A673 (cell line): ENCODE measurements at regions not wholly inside any gene's neighbourhood (a gene's known extent, or its start where the extent isn't known, plus 50 kb on each side); places are given as distances from the start of the nearest gene placed in this dataset.
"Not testable (repeated sequence)": the region's sequence is repeated elsewhere in the genome, so short reads cannot be mapped to it uniquely, and the experiment has no call there.

ENCODE experiments used
- BruUV-seq: library from RNA; stranded (reverse); fragments of 400-500 nt; replicated peaks from 2 replicates; lab custom pipeline; 2021; lab: Mats Ljungman, UMichigan
- CTCF ChIA-PET: fragments of 300-600 bp; sonication (Branson Sonifier 250); formaldehyde crosslinking; loops from one replicate; lab custom pipeline; 2022; ENCODE audit warnings: antibody characterized with exemption; lab: Charles Lee
- POLR2A ChIA-PET: fragments of 300-600 bp; sonication (Branson Sonifier 250); formaldehyde crosslinking; loops from one replicate; lab custom pipeline; 2022; ENCODE audit warnings: antibody characterized with exemption; ENCODE audit not compliant: low non-redundant PET; lab: Charles Lee
- DNase-seq: peaks from one replicate; pipeline ENCODE4 v3.0.0-alpha.2; 2015; ENCODE audit warnings: low spot score
- H3K27ac ChIP-seq: fragments of 200-600 bp; sonication (generic); 2 replicates; pipeline ENCODE4 v1.5.1; 2016; ENCODE audit warnings: mixed run types, low read depth, mild to moderate bottlenecking, mixed read lengths, antibody characterized with exemption, low read length; ENCODE audit not compliant: poor library complexity, severe bottlenecking
- H3K27me3 ChIP-seq: fragments of 200-600 bp; sonication (generic); replicated peaks from 2 replicates; pipeline ENCODE4 v1.6.1; 2017; ENCODE audit warnings: mixed run types, low read depth, mild to moderate bottlenecking, mixed read lengths, antibody characterized with exemption, low read length; ENCODE audit not compliant: insufficient read depth, poor library complexity
- H3K36me3 ChIP-seq: fragments of 200-600 bp; sonication (generic); 2 replicates; pipeline ENCODE4 v1.6.1; 2016; ENCODE audit warnings: mixed run types, mild to moderate bottlenecking, mixed read lengths, antibody characterized with exemption, low read length; ENCODE audit not compliant: insufficient read depth, poor library complexity, severe bottlenecking
- H3K4me1 ChIP-seq: fragments of 200-600 bp; sonication (generic); 2 replicates; pipeline ENCODE4 v1.6.1; 2017; ENCODE audit warnings: mixed run types, mild to moderate bottlenecking, mixed read lengths, antibody characterized with exemption, low read length; ENCODE audit not compliant: insufficient read depth, poor library complexity, severe bottlenecking
- H3K4me3 ChIP-seq: fragments of 200-600 bp; sonication (generic); 2 replicates; pipeline ENCODE4 v1.5.1; 2016; ENCODE audit warnings: low read depth, mixed run types, mild to moderate bottlenecking, mixed read lengths, low read length; ENCODE audit not compliant: poor library complexity, severe bottlenecking
- H3K9me3 ChIP-seq: fragments of 200-600 bp; sonication (generic); 2 replicates; pipeline ENCODE4 v1.6.1; 2016; ENCODE audit warnings: mixed run types, low read depth, mild to moderate bottlenecking, mixed read lengths, antibody characterized with exemption, low read length; ENCODE audit not compliant: poor library complexity, severe bottlenecking
- EZH2 ChIP-seq: fragments of 200-600 bp; sonication (generic); IDR thresholded peaks from 2 replicates; pipeline ENCODE4 v1.6.1; 2017; ENCODE audit warnings: borderline replicate concordance, low read depth, mild to moderate bottlenecking, mixed read lengths, antibody characterized with exemption, low read length; ENCODE audit not compliant: poor library complexity, severe bottlenecking
- intact Hi-C: fragments of 100-400 bp; cut with micrococcal nuclease; formaldehyde crosslinking; loops from one replicate; pipeline ENCODE4 v1.10.0; 2022; ENCODE audit not compliant: unreplicated experiment
- TF ChIP-seq, protein P1 (sequence below): fragments of 300-800, 200-600 bp; sonication (generic); conservative IDR thresholded peaks from 2 replicates; pipeline ENCODE4 v1.5.1; 2017; ENCODE audit warnings: low read depth, mild to moderate bottlenecking, antibody characterized with exemption, low read length, moderate library complexity, mixed read lengths

DNA sequence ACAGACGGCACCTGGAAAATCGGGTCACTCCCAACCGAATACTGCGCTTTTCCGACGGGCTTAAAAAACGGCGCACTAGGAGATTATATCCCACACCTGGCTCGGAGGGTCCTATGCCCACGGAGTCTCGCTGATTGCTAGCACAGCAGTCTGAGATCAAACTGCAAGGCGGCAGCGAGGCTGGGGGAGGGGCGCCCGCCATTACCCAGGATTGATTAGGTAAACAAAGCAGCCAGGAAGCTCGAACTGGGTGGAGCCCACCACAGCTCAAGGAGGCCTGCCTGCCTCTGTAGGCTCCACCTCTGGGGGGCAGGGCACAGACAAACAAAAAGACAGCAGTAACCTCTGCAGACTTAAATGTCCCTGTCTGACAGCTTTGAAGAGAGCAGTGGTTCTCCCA, 64.5 kb downstream of the SLC30A10 start:
- H3K36me3 ChIP-seq, H3K4me1 ChIP-seq, BruUV-seq, DNase-seq, CTCF ChIA-PET, H3K27ac ChIP-seq, POLR2A ChIA-PET, H3K27me3 ChIP-seq, H3K4me3 ChIP-seq, H3K9me3 ChIP-seq, intact Hi-C loops: not testable (repeated sequence)

DNA sequence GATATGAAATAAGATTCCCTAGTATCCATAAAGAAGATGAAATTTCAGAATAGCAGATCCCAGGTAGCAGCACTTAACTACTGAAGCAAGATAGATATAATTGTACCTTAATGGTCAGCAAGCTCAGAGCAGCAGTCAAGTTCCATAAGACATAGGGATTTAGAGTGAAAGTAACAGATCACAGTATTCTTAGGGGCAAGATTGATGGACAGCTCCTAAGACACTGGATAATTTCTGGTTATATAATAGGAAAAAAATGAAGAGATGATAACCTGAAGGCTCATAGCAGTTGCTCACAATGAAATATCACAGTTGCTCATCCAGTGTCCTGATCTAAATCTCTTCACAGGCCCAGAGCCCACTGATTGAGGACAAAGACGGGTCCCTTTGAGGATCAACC, 66.0 kb downstream of the SLC30A10 start:
- Histone ChIP-seq H3K36me3 (no peaks in the 10 kb centered on the region), H3K4me3 (no peak overlapping the region), H3K27ac (no peak overlapping the region), H3K27me3 (no peaks in the 10 kb centered on the region), H3K4me1 (no peaks in the 10 kb centered on the region), H3K9me3 (no peaks in the 10 kb centered on the region)
- intact Hi-C loops: no loop called here
- no TSS peak for BruUV-seq
- ChIA-PET CTCF (no interaction called here), POLR2A (no interaction called here)
- no peak for DNase-seq
- TF ChIP-seq, protein P1, sequence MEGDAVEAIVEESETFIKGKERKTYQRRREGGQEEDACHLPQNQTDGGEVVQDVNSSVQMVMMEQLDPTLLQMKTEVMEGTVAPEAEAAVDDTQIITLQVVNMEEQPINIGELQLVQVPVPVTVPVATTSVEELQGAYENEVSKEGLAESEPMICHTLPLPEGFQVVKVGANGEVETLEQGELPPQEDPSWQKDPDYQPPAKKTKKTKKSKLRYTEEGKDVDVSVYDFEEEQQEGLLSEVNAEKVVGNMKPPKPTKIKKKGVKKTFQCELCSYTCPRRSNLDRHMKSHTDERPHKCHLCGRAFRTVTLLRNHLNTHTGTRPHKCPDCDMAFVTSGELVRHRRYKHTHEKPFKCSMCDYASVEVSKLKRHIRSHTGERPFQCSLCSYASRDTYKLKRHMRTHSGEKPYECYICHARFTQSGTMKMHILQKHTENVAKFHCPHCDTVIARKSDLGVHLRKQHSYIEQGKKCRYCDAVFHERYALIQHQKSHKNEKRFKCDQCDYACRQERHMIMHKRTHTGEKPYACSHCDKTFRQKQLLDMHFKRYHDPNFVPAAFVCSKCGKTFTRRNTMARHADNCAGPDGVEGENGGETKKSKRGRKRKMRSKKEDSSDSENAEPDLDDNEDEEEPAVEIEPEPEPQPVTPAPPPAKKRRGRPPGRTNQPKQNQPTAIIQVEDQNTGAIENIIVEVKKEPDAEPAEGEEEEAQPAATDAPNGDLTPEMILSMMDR: no peak

DNA sequence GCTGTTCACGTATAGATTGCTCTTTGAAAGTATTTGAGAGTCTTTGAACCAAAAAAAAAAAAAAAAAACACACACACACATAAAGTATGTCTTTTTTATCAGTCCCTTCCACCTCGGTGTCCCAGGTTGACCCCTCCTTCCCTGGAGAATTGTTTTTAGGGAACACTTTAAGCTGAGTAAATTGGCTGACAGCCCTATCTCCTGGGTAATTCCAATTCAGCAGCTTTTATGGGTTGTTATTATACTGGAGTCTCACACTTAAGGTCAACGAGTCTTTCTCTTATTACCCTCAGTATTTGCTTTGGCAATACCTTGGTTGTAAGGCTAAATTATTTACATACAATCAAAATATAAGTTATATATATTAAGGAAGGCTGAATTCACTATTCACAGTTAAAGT, 69.4 kb downstream of the SLC30A10 start:
- Histone ChIP-seq H3K36me3 (no peaks in the 10 kb centered on the region), H3K4me3 (no peak overlapping the region), H3K9me3 (no peaks in the 10 kb centered on the region), H3K27me3 (no peaks in the 10 kb centered on the region), H3K27ac (no peak overlapping the region), H3K4me1 (no peaks in the 10 kb centered on the region)
- TF ChIP-seq, protein P1: no peak
- no peak for TF ChIP-seq EZH2
- ChIA-PET POLR2A (no interaction called here), CTCF (no interaction called here)
- no peak for DNase-seq
- intact Hi-C loops: no loop called here
- BruUV-seq: no TSS peak

DNA sequence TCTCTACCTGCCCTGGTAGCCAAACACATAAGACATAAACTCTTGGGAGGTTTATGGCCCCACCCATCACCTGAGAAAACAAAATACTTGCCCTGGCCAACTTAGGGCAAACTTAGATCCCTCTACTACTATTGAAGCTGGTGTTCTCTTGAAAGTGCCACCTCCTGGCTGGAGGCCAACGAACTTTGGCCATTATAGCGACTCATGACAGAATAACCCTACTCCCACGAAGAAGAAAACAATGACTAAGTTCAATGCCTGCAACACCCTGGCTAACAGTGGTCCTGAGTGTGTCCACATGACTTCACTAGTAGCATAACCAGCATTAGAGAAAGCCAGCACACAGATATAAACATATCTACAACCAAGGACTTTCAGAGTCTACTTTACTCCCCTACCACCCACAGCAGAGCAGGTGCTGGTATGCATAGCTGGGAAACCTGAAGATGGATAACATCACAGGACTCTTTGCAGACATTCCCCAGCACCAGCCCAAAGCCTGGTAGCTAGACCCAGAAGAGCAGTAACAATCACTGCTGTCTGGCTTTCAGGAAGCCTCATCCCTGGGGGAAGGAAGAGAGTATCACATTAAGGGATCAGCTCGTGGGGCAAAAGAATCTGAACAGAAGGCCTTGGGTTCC, 81.0 kb downstream of the SLC30A10 start:
- H3K4me3 ChIP-seq: no peak overlapping the region
- H3K27ac ChIP-seq: no peak overlapping the region
- CTCF ChIA-PET: no interaction called here
- H3K27me3 ChIP-seq: peaks cover 10% of the 10 kb centered on the region
- no peaks in the 10 kb centered on the region for H3K9me3 ChIP-seq
- POLR2A ChIA-PET: no interaction called here
- intact Hi-C loops: no loop called here
- no peak for DNase-seq
- BruUV-seq: no TSS peak
- H3K4me1 ChIP-seq: no peaks in the 10 kb centered on the region
- TF ChIP-seq, protein P1: no peak
- TF ChIP-seq EZH2: no peak
- no peaks in the 10 kb centered on the region for H3K36me3 ChIP-seq

DNA sequence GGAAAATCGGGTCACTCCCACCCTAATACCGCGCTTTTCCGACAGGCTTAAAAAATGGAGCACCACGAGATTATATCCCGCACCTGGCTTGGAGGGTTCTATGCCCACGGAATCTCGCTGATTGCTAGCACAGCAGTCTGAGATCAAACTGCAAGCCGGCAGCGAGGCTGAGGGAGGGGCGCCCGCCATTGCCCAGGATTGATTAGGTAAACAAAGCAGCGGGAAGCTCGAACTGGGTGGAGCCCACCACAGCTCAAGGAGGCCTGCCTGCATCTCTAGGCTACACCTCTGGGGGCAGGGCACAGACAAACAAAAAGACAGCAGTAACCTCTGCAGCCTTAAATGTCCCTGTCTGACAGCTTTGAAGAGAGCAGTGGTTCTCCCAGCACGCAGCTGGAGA, 88.8 kb downstream of the SLC30A10 start:
- H3K9me3 ChIP-seq, H3K36me3 ChIP-seq, DNase-seq, BruUV-seq, H3K27ac ChIP-seq, H3K4me3 ChIP-seq, POLR2A ChIA-PET, CTCF ChIA-PET, H3K4me1 ChIP-seq: not testable (repeated sequence)
- peaks cover 17% of the 10 kb centered on the region for H3K27me3 ChIP-seq
- intact Hi-C loops: loop anchor here (5.0 kb wide), 1 partner anchor 938 kb away; no protein-coding TSS in a partner anchor
